HG03432 (cell line): ENCODE measurements at regions not wholly inside any gene's neighbourhood (a gene's known extent, or its start where the extent isn't known, plus 50 kb on each side); places are given as distances from the start of the nearest gene placed in this dataset.
"Not testable (repeated sequence)": the region's sequence is repeated elsewhere in the genome, so short reads cannot be mapped to it uniquely, and the experiment has no call there.

Experiments
- ATAC-seq: cut with Tn5 transposase; IDR thresholded peaks from one replicate; pipeline ENCODE4 v1.9.1; 2021; ENCODE audit warnings: mild to moderate bottlenecking, moderate library complexity; ENCODE audit not compliant: unreplicated experiment

DNA sequence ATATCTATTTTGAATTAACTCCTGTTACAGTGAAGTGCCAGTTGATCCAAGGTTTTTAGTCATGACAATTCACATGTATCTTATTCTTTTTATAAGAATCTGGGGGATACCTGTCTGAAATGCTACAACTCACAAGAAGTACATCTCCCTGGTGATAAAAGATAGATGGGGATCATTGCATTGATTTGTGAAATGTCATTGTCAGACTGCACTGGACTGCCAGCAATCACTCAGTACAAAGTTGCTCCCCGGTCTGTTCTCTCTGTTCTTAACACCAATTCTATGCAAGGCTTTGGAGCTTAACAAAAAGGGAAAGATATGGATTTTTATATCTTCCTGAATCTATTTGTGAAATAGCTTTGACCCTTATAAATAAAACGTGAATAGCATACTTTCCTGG, 171.8 kb upstream of the PCSK5 start:
- ATAC-seq = no peak

DNA sequence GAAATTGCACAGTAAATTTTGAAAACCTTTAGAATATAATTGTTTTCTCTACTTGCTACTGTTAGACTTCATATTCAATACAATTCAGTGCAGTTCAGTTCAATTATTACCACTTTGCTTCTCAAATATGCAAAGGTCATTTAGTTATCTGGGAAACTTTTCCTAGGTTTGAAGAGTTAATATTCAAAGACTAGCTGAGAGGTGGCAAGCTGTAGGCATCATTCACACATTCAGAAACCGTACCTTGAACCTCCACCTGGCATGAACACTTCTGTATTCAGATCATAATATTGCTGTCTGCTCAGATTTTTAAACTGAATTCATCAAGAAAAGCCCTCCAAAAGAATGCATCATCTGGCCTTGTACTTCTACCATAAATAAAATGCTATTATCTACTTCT, 162.1 kb upstream of the PCSK5 start:
- ATAC-seq = no peak

DNA sequence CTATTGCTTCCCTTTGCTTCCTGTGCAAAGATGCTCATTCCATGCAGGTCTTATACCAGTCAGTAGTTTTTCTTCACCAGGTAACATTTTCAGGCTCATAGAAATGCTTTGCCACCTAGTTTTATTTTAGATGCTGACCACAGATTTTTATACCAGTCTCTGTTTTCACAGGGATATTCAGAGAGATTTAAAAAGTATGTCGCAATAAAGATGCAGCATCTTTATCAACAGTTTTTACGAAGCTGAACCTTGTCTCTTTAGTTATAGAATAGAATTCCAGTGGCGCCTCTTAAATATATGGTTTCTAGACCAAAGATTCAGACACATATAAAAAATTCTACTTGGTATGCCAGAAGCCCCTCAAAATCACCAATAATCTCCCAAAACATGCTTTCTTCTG, 155.7 kb upstream of the PCSK5 start:
- ATAC-seq = no peak

DNA sequence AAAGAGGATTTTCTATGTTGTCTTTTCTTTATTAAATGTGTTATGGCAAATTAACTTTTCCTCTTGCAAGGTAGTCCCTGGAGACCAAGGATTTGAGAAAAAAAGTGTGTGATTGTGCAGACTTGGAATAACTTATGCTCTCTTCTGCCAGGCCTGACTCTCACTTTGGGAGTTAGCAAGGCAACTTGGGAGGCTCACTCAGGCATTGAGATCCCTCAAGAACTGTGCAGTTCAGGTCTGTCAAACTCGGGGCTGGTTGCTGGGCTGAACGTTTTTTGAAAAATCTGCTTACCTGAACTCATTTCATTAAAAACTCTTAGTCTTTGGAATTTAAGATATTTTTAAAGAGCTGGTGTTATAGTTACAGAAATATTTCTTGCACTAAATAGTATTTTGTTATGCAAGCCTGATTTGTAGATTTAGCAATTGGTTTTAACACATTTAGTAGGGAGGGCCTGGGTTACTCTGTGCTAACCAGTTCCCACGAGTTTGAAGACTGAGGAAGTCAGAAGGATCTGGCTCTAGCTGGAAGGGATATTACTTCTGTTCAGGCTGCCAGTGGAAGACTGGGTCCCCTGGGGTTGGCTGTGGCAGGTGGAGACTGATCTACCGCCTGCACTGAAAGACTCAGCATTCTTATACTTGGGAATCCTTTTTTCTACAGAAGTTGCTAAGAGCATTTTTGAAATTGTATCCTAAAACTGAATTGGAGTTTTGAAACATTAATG, 150.4 kb upstream of the PCSK5 start:
- no peak for ATAC-seq

DNA sequence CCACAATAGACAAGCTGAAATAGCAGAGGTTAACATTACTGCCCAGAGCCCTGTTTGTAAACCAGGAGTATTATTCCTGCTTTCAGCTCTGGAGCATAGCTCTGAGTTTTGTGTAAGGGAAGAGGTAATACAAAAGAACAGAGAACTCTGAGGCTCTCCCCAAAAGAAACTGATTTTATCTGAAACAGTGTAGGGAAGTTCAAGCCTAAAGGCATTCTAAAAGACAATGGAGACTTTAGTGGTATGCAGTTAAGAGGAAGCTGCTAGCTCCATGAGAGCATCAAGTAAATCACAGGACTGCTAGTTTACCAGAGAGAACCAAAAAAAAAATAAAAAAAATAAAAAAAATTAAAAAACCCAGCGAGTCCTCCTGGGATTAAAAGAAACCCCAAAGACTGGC, 146.6 kb upstream of the PCSK5 start:
- no peak for ATAC-seq

DNA sequence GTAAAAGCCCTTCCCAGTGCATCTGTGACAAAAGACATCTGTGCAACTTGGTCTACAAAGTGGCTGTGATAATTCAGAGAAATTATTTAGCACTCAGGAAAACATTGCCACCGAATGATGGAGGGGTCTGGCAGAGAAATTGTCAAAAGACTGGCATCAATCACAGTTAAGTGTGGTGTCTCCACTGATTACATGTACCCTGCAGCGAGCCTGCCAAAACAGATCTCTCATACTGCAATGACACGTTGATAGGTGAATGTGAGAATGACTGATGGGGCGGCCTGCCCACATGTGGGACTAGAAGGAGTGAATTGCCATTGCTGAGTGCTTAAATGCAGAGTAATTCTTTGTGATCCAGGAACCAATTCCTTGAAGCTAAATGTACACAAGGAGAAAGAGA, 136.4 kb upstream of the PCSK5 start:
- ATAC-seq = no peak

DNA sequence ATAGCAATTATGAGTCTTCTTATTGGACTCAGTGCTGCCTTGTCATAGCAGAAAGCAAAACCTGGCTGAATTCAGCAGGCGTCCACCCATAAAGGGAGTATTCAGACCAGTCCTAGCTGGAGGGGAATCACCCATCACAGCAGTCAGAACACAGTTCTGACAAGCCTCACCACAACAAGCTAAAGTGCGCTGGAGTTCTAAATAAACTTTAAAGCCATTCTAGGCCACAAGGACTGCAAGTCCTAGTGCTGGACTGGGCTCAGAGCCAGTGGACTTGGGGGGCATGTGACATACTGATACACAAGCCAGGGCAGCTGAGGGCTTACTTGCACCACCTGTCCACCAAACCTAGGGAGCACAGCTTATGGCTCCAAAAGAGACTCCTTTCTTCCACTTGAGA, 115.3 kb upstream of the PCSK5 start:
- no peak for ATAC-seq

DNA sequence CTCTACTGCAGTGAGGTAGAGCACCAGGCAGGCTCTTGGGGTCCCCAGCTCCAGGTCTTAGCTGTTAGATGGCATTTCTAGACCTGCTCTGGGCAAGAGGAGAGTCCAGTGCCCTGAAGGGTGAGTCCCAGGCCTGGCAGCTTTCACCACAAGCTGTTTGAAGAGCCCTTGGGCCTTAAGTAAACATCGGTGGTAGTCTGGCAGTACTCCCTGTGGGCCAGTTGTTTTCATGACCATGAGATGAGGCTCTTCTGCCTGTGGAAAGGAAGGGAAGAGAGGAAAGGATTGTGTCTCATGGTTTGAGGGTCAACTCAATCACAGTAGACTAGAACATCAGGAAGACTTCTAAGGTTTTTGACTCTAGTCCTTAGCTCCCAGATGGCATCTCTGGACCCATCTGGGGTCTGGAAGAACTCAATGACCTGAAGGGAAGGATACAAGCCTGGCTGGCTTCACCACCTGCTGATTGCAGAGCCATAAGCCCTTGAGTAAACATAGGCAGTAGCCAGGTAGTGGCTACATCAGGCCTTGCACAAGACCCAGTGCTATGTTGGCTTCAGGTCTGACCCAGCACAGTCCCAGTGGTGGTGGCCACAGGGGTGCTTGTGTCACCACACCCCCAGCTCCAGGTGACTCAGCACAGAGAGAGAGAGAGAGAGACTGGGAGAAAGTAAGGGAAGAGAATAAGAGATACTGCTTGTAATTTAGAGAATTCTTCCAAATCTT, 114.3 kb upstream of the PCSK5 start:
- ATAC-seq = no peak

DNA sequence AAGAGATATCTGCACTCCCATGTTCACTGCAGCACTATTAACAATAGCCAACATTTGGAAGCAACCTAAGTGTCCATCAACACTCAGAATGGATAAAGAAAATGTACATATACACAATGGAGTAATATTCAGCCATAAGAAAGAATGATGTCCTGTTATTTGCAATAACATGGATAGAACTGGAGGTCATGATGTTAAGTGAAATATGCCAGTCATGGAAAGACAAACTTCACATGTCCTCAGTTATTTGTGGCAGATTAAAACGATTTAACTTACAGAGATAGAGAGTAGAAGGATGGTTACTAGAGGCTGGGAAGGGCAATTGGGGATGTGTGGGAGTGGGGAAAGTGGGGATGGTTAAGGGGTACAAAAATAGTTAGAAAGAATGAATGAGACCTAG, 110.3 kb upstream of the PCSK5 start:
- no peak for ATAC-seq

DNA sequence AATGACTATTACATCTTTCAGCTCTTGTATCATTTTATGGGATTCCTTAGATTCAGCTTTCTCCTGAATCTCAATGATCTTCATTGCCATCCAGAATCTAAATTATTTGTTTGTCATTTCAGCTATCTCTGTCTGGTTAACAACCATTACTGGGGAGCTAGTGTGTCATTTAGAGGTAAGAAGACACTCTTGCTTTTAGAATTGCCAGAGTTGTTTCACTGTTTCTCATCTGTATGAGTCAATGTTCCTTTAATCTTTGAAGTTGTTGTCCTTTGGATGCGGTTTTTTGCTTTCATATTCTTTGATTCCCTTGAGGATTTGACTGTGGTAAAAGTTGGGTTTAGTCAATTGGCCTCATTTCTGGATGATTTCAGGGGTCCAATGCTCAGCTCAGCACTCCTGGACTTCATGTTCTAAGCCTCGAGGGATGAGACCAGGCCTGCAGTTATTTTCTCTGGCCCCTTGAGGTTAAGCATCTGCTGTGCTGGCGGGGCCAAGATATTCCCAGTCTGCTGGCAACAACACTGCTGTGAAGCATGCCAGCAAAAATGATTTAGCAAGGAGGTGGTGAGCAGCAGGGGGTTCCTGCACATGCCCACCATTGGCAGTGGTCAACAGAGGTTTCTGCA, 102.4 kb upstream of the PCSK5 start:
- no peak for ATAC-seq

DNA sequence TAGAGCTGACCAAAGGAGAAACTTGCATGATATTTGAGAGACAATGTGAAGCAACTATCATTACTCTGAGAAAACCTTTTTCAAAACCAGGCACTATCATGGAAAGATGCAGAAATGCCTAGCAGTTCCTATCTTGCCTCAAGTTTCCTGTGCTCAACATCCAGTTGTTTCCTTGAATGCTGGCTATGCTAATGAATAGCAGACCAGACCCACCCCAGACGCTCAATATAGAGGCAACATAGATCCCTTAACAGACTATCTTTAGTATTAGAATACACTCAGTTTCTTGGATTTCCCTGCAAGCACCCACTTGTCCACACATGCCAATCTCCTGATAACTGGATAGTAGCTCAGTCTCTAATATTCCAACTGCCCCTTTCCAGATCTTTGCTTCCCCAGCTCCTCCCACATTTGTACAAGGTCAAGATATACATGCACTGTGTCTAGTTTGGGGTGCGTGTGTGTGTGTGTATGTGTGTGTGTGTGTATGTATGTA, 93.3 kb upstream of the PCSK5 start:
- no peak for ATAC-seq

DNA sequence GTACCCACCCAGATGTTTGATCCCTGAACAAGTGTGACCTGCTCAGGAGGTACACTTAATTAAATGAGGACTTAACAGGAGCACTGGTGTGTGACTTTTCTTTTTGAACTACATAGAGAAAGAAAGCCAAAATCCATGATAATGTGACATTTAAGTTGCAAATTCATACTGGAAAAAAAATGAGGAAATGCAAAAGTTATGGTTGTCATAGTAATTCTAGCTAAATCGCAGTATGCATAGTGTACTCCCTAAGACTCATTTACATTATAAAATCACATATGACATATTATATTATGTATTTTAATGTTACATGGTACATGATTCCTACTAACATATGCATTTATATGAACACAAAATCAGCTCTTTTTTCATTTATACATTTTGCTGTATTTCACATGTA, 92.0 kb upstream of the PCSK5 start:
- no peak for ATAC-seq

DNA sequence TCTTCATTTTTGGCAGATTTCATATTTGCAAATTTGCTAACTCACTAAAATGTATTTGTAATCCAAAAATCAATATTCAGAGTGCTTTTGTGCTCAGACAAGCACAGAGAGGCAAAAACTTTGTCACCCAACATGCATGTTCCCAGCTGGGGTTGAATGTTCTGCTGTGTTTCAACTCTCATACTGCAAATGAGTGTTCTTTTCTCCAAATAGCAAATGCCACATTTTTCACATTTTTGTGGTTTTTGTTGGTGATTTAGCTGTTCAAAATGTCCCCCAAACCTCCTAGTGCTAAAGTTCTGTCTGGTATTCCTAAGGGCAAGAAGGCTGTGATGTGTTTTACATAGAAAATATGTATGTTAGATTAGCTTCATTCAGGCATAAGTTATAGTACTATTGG, 87.3 kb upstream of the PCSK5 start:
- no peak for ATAC-seq

DNA sequence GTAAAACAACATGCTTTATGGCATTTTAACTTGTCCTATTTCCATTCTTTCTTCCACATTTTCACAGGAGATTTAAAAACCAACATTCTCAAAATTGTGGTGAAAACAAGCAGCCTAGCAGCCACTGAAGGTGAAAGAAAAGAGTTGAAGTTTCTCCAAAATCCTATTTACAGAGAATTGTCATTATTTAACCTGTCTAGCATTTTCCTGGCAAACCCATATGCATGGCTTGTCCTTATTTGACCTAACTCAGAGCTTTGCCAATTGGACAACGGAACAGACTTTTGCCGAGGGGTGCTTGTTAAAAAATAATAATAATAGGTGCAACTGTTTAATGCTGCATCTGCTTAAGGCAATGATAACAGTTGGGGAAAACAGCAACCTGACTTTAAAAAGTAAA, 80.4 kb upstream of the PCSK5 start:
- ATAC-seq = no peak

DNA sequence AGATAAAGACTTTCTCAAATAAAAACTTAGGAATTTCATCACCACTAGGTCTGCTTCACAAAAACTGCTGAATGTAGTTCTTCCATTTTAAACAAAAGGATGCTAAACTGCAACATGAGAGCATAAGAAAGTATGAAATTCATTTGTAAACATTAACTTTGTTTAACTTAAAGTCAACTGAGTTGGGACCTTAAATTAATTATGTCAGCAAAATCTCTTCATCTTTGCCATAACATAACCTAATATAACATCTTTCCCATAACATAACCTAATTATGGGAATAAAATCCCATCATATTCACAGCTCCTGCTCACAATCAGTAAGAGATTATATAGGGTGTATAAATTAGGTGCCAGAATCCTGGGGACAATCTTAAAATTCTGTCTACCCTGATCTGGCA, 78.8 kb upstream of the PCSK5 start:
- ATAC-seq = no peak

DNA sequence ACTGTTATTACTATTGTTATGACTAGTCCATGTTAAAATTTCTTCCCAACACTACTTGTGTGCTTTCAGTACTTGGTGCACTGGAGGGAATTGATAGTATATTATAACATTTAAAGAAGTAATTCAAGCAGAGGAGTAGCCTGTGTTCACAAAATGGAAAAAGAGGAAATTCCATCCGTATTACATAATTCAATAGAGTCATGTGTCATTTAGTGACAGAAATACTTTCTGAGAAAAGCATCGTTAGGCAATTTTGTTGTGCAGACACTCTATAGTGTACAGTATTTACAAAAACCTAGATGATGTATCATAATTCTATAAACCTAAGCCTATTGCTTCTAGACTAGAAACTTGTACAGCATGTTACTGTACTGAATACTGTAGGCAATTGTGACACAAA, 78.3 kb upstream of the PCSK5 start:
- ATAC-seq = no peak

DNA sequence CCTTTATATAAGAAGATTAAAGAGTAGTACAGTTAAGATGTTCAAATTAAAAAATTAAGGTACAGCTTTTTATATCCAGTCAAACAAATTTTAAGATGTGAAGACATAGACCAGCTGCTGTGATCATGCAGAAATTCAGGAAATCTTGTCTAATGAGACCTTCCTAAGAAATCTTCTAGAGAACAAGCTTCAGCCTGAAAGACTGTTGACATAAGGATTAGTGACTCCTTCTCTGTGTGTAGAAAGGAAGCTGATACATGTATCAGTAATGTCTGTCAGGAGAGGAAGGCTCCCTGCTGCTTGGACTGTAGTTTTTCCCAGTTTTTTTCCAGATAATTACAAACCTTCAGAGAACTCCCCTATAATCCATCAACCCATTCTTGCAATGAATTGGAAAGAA, 75.8 kb upstream of the PCSK5 start:
- ATAC-seq = no peak

DNA sequence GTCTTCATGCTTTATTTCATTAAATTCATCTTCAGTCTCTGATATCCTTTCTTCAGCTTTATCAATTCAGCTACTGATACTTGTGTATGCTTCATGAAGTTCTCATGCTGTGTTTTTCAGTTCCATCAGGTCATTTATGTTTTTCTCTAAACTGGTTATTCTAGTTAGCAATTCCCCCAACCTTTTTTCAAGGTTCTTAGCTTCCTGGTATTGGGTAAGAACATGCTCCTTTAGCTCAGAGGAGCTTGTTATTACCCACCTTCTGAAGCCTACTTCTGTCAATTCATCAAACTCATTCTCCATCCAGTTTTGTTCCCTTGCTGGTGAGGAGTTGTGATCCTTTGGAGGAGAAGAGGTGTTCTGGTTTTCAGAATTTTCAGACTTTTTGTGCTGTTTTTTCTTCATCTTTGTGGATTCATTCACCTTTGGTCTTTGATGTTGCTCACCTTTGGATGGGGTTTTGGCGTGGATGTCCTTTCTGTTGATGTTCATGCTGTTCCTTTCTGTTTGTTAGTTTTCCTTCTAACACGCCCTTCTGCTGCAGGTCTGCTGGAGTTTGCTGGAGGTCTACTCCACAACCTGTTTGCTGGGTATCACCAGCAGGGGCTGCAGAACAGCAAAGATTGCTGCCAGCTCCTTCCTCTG, 69.9 kb upstream of the PCSK5 start:
- not testable (repeated sequence) for ATAC-seq

DNA sequence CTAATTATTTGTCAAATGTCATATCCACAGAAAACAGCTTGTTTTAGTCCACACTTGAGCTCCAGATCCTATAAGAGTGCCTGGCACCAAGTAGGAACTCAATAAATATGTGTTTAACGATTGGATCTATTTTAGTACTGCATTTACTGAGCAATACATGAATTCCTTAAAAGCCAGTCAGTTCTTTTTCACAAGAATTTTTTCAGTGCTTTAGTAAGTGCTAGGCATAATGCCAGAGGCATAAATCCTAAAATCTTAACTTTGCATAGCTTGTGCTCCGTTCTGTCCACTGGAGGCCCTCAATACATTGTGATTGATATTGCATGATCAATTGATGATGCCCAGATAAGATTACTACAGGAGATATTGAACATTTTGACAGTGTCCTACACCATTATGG, 67.3 kb upstream of the PCSK5 start:
- ATAC-seq = no peak

DNA sequence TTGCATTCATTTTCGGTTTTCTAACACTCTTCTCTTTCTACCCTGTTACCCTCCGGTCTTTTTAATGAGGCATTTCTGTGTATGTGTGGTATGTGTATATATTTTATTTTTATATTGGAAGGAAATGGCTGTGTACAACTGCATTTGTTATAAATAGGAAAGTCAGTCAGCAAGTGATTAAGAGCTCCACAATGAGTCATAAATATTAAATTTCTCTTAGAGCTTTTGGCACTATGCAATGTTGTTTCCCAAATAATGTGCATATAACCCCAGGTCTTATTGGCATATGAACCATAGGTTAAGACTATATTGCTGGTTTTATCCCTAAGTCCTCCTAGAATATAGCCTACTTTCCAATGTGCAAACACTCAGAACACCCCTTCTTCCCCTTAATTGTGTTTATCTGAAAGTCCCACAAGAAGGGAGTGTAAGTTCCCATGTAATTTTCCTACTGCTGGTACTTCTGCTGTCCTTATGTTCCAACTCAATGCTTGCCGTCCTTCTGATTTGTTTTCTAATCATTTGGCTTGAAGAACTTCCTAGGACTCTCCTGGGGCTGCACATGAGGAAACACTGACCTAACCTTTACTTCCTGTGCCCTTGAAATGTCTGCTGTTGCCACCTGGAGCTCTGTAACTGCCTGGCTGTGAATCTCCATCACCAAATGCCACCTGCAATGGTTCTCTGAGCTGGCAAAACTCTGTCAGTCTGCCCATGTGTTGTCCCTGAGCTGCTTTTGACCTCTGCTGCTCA, 65.5 kb upstream of the PCSK5 start:
- no peak for ATAC-seq

DNA sequence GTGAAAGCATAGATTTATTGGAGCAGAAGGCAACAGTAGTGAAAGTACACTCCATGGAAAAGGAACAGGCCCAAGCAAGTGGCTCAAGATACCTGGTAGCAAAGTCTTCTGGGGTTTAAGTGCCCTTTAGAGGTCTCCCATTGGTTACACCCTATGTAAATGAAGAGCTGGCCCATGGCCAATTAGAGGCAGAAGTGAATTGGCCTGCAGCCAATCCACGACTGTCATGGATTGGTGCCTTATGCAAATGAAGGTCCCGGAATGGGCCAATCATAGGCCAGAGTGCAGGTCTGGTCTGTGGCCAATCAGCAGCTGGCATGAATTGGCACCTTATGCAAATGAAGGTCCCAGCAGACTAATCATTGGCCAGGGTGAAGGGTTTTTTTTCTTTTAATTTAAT, 64.2 kb upstream of the PCSK5 start:
- ATAC-seq = no peak
